T-cell (primary cell): ENCODE measurements at regions not wholly inside any gene's neighbourhood (a gene's known extent, or its start where the extent isn't known, plus 50 kb on each side); places are given as distances from the start of the nearest gene placed in this dataset.

Experiments used
- ATAC-seq, 4 experiments: fragments of 200-7000 bp in 3 of 4; fragments of 150-1000 bp in 1 of 4; cut with Tn5 transposase; replicated peaks in 1 of 4; 1 replicate in 3 of 4; 2 replicates in 1 of 4; pipeline ENCODE4 v1.10.0; 2021; ENCODE audit warnings: moderate library complexity in 3 of 4, mild to moderate bottlenecking in 2 of 4, moderate number of reproducible peaks in 1 of 4
- CTCF ChIA-PET, 2 donors: fragments of 300-600 bp; sonication (Branson Sonifier 250); formaldehyde crosslinking; loops; one replicate each; lab custom pipeline; 2022; ENCODE audit warnings: antibody characterized with exemption in 2 of 2; lab: Charles Lee
- POLR2A ChIA-PET, 2 donors: fragments of 300-600 bp; sonication (Branson Sonifier 250); formaldehyde crosslinking; loops; one replicate each; lab custom pipeline; 2022; ENCODE audit warnings: antibody characterized with exemption in 2 of 2; lab: Charles Lee
- DNase-seq, 35 experiments: peaks; one replicate each; pipeline versions ENCODE4 v3.0.0 to v3.0.0-alpha.2; 2013 to 2023
- H3K27ac ChIP-seq: one replicate; pipeline ENCODE4 v1.5.1; 2013; ENCODE audit warnings: low read length
- H3K27me3 ChIP-seq, 2 experiments: replicated peaks in 1 of 2; 1 replicate in 1 of 2; 2 replicates in 1 of 2; pipeline versions ENCODE4 v1.6.1 to v1.7.0; 2013; ENCODE audit warnings: low read length in 1 of 2, mixed read lengths in 1 of 2; ENCODE audit not compliant: control insufficient read depth in 2 of 2, insufficient read depth in 2 of 2; ENCODE audit errors: extremely low read depth in 1 of 2
- H3K36me3 ChIP-seq, 2 donors: 1 replicate in 1 of 2; 2 replicates in 1 of 2; pipeline versions ENCODE4 v1.6.1 to v1.7.0; 2013; ENCODE audit warnings: low read length in 1 of 2; ENCODE audit not compliant: control insufficient read depth in 2 of 2, insufficient read depth in 1 of 2; ENCODE audit errors: extremely low read depth in 1 of 2
- H3K4me1 ChIP-seq, 2 experiments: 1 replicate in 1 of 2; 2 replicates in 1 of 2; pipeline versions ENCODE4 v1.6.1 to v1.7.0; 2013; ENCODE audit warnings: low read length in 2 of 2, mixed read lengths in 1 of 2; ENCODE audit not compliant: insufficient read depth in 2 of 2, control insufficient read depth in 1 of 2; ENCODE audit errors: extremely low read depth in 1 of 2
- H3K4me3 ChIP-seq, 2 donors: 1 replicate in 1 of 2; 2 replicates in 1 of 2; pipeline versions ENCODE4 v1.5.1 to v1.7.0; 2013; ENCODE audit warnings: mild to moderate bottlenecking in 2 of 2, low read length in 1 of 2, moderate library complexity in 1 of 2; ENCODE audit not compliant: control insufficient read depth in 1 of 2; ENCODE audit errors: extremely low read depth in 1 of 2
- H3K9me3 ChIP-seq: 2 replicates; pipeline ENCODE4 v1.7.0; 2013
- H3K27ac Mint-ChIP-seq, 2 donors: one replicate each; pipeline ENCODE4 v1.8.0; 2020 to 2021; ENCODE audit warnings: mild to moderate bottlenecking in 2 of 2, mixed read lengths in 2 of 2
- H3K27me3 Mint-ChIP-seq, 2 donors: one replicate each; pipeline ENCODE4 v1.8.0; 2021 to 2022; ENCODE audit warnings: mixed read lengths in 2 of 2
- H3K36me3 Mint-ChIP-seq: one replicate; pipeline ENCODE4 v1.8.0; 2021; ENCODE audit warnings: mixed read lengths
- H3K4me1 Mint-ChIP-seq, 3 donors: one replicate each; pipeline ENCODE4 v1.8.0; 2020 to 2022; ENCODE audit warnings: mixed read lengths in 3 of 3, mild to moderate bottlenecking in 1 of 3
- H3K4me3 Mint-ChIP-seq, 3 donors: one replicate each; pipeline ENCODE4 v1.8.0; 2020 to 2022; ENCODE audit warnings: mild to moderate bottlenecking in 3 of 3, mixed read lengths in 3 of 3, moderate library complexity in 3 of 3
- H3K9me3 Mint-ChIP-seq, 3 donors: one replicate each; pipeline ENCODE4 v1.8.0; 2020 to 2022; ENCODE audit warnings: mixed read lengths in 3 of 3
- WGBS: methylation state at CpG from one replicate; pipeline ENCODE4 v1.1.5; 2013; ENCODE audit warnings: missing lambda C conversion rate; ENCODE audit not compliant: insufficient coverage; 5-methylcytosine and 5-hydroxymethylcytosine counted together

GRCh38 chr22:27470169-27470772 lies 331.3 kb downstream of the MN1 start:
- Mint-ChIP-seq H3K36me3 (no peaks in the 10 kb centered on the region), H3K4me1 (no peaks in the 10 kb centered on the region)

GRCh38 chr22:27472975-27473374 lies 328.6 kb downstream of the MN1 start:
- Histone ChIP-seq H3K27me3 (peaks cover 0 to 2% of the 10 kb centered on the region in 2 experiments), H3K4me3 (no peak overlapping the region), H3K36me3 (no peaks in the 10 kb centered on the region), H3K27ac (no peak overlapping the region), H3K4me1 (no peaks in the 10 kb centered on the region), H3K9me3 (no peaks in the 10 kb centered on the region)
- Mint-ChIP-seq H3K4me3 (no peak overlapping the region), H3K36me3 (no peaks in the 10 kb centered on the region), H3K4me1 (no peaks in the 10 kb centered on the region), H3K27me3 (peaks cover 0 to 4% of the 10 kb centered on the region in 2 donors), H3K27ac (no peak overlapping the region), H3K9me3 (no peaks in the 10 kb centered on the region)
- ChIA-PET POLR2A (no interaction called here), CTCF (no interaction called here)
- DNase-seq = no peak
- 100% methylated on average over 1 of the region's 4 CpGs for WGBS
- ATAC-seq = no peak

More at GRCh38 chr22:27470169-27470772, 331.3 kb downstream of the MN1 start:
- Mint-ChIP-seq H3K4me3 (no peak overlapping the region), H3K9me3 (no peaks in the 10 kb centered on the region), H3K27me3 (peaks cover 0 to 1% of the 10 kb centered on the region in 2 donors), H3K27ac (no peak overlapping the region)
- POLR2A ChIA-PET = no interaction called here
- no peak for DNase-seq
- no peaks in the 10 kb centered on the region for H3K36me3 ChIP-seq
- H3K4me1 ChIP-seq = no peaks in the 10 kb centered on the region
- no peak for ATAC-seq
- WGBS = 77% methylated on average over 2 of the region's 2 CpGs
- no peaks in the 10 kb centered on the region for H3K27me3 ChIP-seq
- H3K27ac ChIP-seq = no peak overlapping the region
- CTCF ChIA-PET = no interaction called here
- no peak overlapping the region for H3K4me3 ChIP-seq
- H3K9me3 ChIP-seq = no peaks in the 10 kb centered on the region

- Histone ChIP-seq H3K27ac (no peak overlapping the region), H3K27me3 (peaks cover 0 to 2% of the 10 kb centered on the region in 2 experiments), H3K36me3 (no peaks in the 10 kb centered on the region), H3K9me3 (no peaks in the 10 kb centered on the region), H3K4me3 (no peak overlapping the region), H3K4me1 (no peaks in the 10 kb centered on the region)
- no peak for DNase-seq
- ChIA-PET POLR2A (no interaction called here), CTCF (no interaction called here)
- Mint-ChIP-seq H3K27me3 (peaks cover 0 to 4% of the 10 kb centered on the region in 2 donors), H3K4me1 (no peaks in the 10 kb centered on the region), H3K4me3 (no peak overlapping the region), H3K9me3 (no peaks in the 10 kb centered on the region), H3K27ac (no peak overlapping the region), H3K36me3 (no peaks in the 10 kb centered on the region)
- ATAC-seq = no peak
- 100% methylated on average over 1 of the region's 3 CpGs for WGBS
Measured at GRCh38 chr22:27473533-27473932, 328.0 kb downstream of the MN1 start.

GRCh38 chr22:27474112-27474571 lies 327.4 kb downstream of the MN1 start:
- WGBS = 55% methylated on average over 4 of the region's 9 CpGs
- no peaks in the 10 kb centered on the region for H3K9me3 ChIP-seq
- DNase-seq (no peak), ATAC-seq (no peak)
- H3K4me1 ChIP-seq = no peaks in the 10 kb centered on the region
- no peaks in the 10 kb centered on the region for H3K36me3 ChIP-seq
- peaks cover 0 to 2% of the 10 kb centered on the region in 2 experiments for H3K27me3 ChIP-seq
- no peak overlapping the region for H3K27ac ChIP-seq
- POLR2A ChIA-PET = no interaction called here
- Mint-ChIP-seq H3K36me3 (no peaks in the 10 kb centered on the region), H3K27ac (no peak overlapping the region), H3K4me3 (no peak overlapping the region), H3K4me1 (no peaks in the 10 kb centered on the region), H3K27me3 (peaks cover 0 to 4% of the 10 kb centered on the region in 2 donors), H3K9me3 (no peaks in the 10 kb centered on the region)
- CTCF ChIA-PET = no interaction called here
- no peak overlapping the region for H3K4me3 ChIP-seq

GRCh38 chr22:27474711-27475547 lies 326.6 kb downstream of the MN1 start:
- Histone ChIP-seq H3K9me3 (no peaks in the 10 kb centered on the region), H3K4me1 (no peaks in the 10 kb centered on the region), H3K4me3 (no peak overlapping the region), H3K27me3 (peaks cover 0 to 2% of the 10 kb centered on the region in 2 experiments), H3K27ac (no peak overlapping the region), H3K36me3 (no peaks in the 10 kb centered on the region)
- DNase-seq (no peak), ATAC-seq (no peak)
- no peak overlapping the region for H3K27ac Mint-ChIP-seq
- peaks cover 0 to 4% of the 10 kb centered on the region in 2 donors for H3K27me3 Mint-ChIP-seq
- no peaks in the 10 kb centered on the region for H3K4me1 Mint-ChIP-seq
- 58% methylated on average over 6 of the region's 12 CpGs for WGBS
- H3K9me3 Mint-ChIP-seq = no peaks in the 10 kb centered on the region
- no peak overlapping the region for H3K4me3 Mint-ChIP-seq
- CTCF ChIA-PET = no interaction called here
- no peaks in the 10 kb centered on the region for H3K36me3 Mint-ChIP-seq
- POLR2A ChIA-PET = no interaction called here

GRCh38 chr22:27475548-27475897 lies 326.0 kb downstream of the MN1 start:
- Mint-ChIP-seq H3K27me3 (peaks cover 0 to 4% of the 10 kb centered on the region in 2 donors), H3K27ac (no peak overlapping the region), H3K4me1 (no peaks in the 10 kb centered on the region), H3K4me3 (no peak overlapping the region), H3K36me3 (no peaks in the 10 kb centered on the region), H3K9me3 (no peaks in the 10 kb centered on the region)
- WGBS = 60% methylated on average over 1 of the region's 3 CpGs
- Histone ChIP-seq H3K9me3 (no peaks in the 10 kb centered on the region), H3K27me3 (peaks cover 0 to 2% of the 10 kb centered on the region in 2 experiments), H3K36me3 (no peaks in the 10 kb centered on the region), H3K4me3 (no peak overlapping the region), H3K4me1 (no peaks in the 10 kb centered on the region), H3K27ac (no peak overlapping the region)
- DNase-seq (no peak), ATAC-seq (no peak)
- POLR2A ChIA-PET = no interaction called here
- CTCF ChIA-PET = no interaction called here
